Heart right ventricle (tissue), 16 donors: ENCODE measurements at regions not wholly inside any gene's neighbourhood (a gene's known extent, or its start where the extent isn't known, plus 50 kb on each side); places are given as distances from the start of the nearest gene placed in this dataset.
"Not testable (repeated sequence)": the region's sequence is repeated elsewhere in the genome, so short reads cannot be mapped to it uniquely, and the experiment has no call there.

ENCODE experiments used
- ATAC-seq, 8 donors: fragments of 200-7000 bp; cut with Tn5 transposase; one replicate each; pipeline ENCODE4 v1.9.1; 2020; ENCODE audit warnings: mild to moderate bottlenecking in 8 of 8, moderate library complexity in 8 of 8, moderate number of reproducible peaks in 1 of 8
- DNase-seq, 2 donors: peaks; one replicate each; pipeline ENCODE4 v3.0.0-alpha.2; 2020
- H3K27ac ChIP-seq, 10 donors: fragments of 200-600 bp; sonication (generic) in 2 of 10; one replicate each; pipeline versions ENCODE4 v1.5.0 to v1.8.0; 2020 to 2022; ENCODE audit warnings: mild to moderate bottlenecking in 3 of 10
- H3K27me3 ChIP-seq, 7 donors: fragments of 200-600 bp; one replicate each; pipeline ENCODE4 v1.8.0; 2021 to 2022; ENCODE audit warnings: mild to moderate bottlenecking in 2 of 7
- H3K36me3 ChIP-seq, 9 donors: fragments of 200-600 bp; sonication (generic) in 1 of 9; one replicate each; pipeline versions ENCODE4 v1.5.0 to v1.8.0; 2020 to 2022; ENCODE audit warnings: mild to moderate bottlenecking in 2 of 9
- H3K4me1 ChIP-seq, 9 donors: fragments of 200-600 bp; sonication (generic) in 1 of 9; one replicate each; pipeline versions ENCODE4 v1.5.0 to v1.8.0; 2020 to 2022; ENCODE audit warnings: mild to moderate bottlenecking in 4 of 9
- H3K4me3 ChIP-seq, 10 donors: fragments of 200-600 bp; sonication (generic) in 2 of 10; one replicate each; pipeline versions ENCODE4 v1.5.0 to v1.8.0; 2020 to 2022; ENCODE audit warnings: mild to moderate bottlenecking in 7 of 10, moderate library complexity in 2 of 10
- H3K9me3 ChIP-seq, 11 donors: fragments of 200-600 bp in 10 of 11; sonication (generic) in 2 of 11; one replicate each; pipeline versions ENCODE4 v1.5.0 to v1.8.0; 2013 to 2022; ENCODE audit warnings: mild to moderate bottlenecking in 2 of 11, control low read depth in 1 of 11, moderate library complexity in 1 of 11
- CTCF ChIP-seq, 9 donors: fragments of 200-600 bp; sonication (generic) in 2 of 9; IDR thresholded peaks; one replicate each; pipeline versions ENCODE4 v1.5.0 to v1.8.0; 2021 to 2022; ENCODE audit warnings: antibody characterized with exemption in 9 of 9, mild to moderate bottlenecking in 5 of 9, moderate library complexity in 1 of 9
- WGBS, 2 donors: extraction: QIAGEN DNeasy Blood & Tissue Kit; methylation state at CpG; one replicate each; pipeline ENCODE4 v1.1.7; 2013; ENCODE audit warnings: inconsistent platforms in 1 of 2; 5-methylcytosine and 5-hydroxymethylcytosine counted together
- intact Hi-C, 10 donors: fragments of 100-400 bp; cut with DNase I; formaldehyde crosslinking; loops; one replicate each; pipeline versions ENCODE4 v1.11.1 to v1.14.2; 2022
- donor health status: Arrhythmogenic right ventricular cardiomyopathy.
- donor health status: ischemic (EF 13 %, LVEDD 7.1; RV severe dilation, severe dysfunction).
- donor health status: healthy with polysubstance abuse.
- donor health status: DM: no; HTN: yes; CAD: no.
- donor health status: DM: no; HTN: no; CAD: no.
- donor health status: ischemic (EF 25% LVEDD 6.9; RV normal size, moderate dysfunction).
- donor health status: ischemic (EF 25% LVEDD 5.7; RV mildly dilated, moderate dysfunction).
- donor health status: healthy.
- donor health status: DM: yes; HTN: yes; CAD: no.
- donor health status: Ischemic cardiomyopathy.
- donor health status: ischemic (EF 35%, LVEDD 5.7; RV mildly dilated, moderate dysfunction).
- donor health status: nonischemic (EF 11% LVEDD 7.7; RV severe dilation, severe dysfunction).
- donor health status: DM: yes; HTN: yes; CAD: no.
- donor health status: PGD.
- donor health status: ischemic (EF 29% LVEDD 5.4; RV normal size, mild dysfunction).
- donor health status: nonischemic (EF 23%, LVEDD 6.1; RV moderate dilation, normal function).

- 95 to 98% methylated on average over 3 of the region's 3 CpGs for whole genome bisulfite sequencing, 2 donors
- DNase-seq, result no peak
- Histone ChIP-seq H3K27me3 (no peaks in the 10 kb centered on the region), H3K9me3 (no peaks in the 10 kb centered on the region), H3K27ac (no peak overlapping the region), H3K4me1 (peaks cover 9 to 46% (median 41%) of the 10 kb centered on the region in 9 donors), H3K36me3 (no peaks in the 10 kb centered on the region), H3K4me3 (no peak overlapping the region)
- no peak for ATAC-seq
- intact Hi-C loops, result loop anchor here in 1 of 10 donors (10.0 kb wide), 1 partner anchor 104 kb away; no protein-coding TSS in a partner anchor
- TF ChIP-seq CTCF (IDR thresholded peaks at IDR 0.05), result no peak
These were observed 164.0 kb upstream of the ZNF608 start for GRCh38 chr5:124910354-124911016.

- Histone ChIP-seq H3K27ac (no peak overlapping the region), H3K36me3 (no peaks in the 10 kb centered on the region), H3K9me3 (no peaks in the 10 kb centered on the region), H3K4me3 (no peak overlapping the region), H3K4me1 (peaks cover 3 to 23% (median 21%) of the 10 kb centered on the region in 9 donors), H3K27me3 (no peaks in the 10 kb centered on the region)
- intact Hi-C loops, result loop anchor here in 1 of 10 donors (10.0 kb wide), 1 partner anchor 102 kb away; no protein-coding TSS in a partner anchor
- TF ChIP-seq CTCF (IDR thresholded peaks at IDR 0.05), result peak in 2 of 9 donors; percentile 10 to 18
- 91 to 95% methylated on average over 20 of the region's 20 CpGs for WGBS, 2 donors
- DNase-seq (peak; percentile 9 to 38), ATAC-seq (peak; percentile 52 to 94 (median 78))
These were observed 166.3 kb upstream of the ZNF608 start for GRCh38 chr5:124912638-124913328.

- intact Hi-C loops, result loop anchor here in 1 of 10 donors (10.0 kb wide), 1 partner anchor 102 kb away; no protein-coding TSS in a partner anchor
- no peak overlapping the region for H3K27ac ChIP-seq
- H3K36me3 ChIP-seq, result no peaks in the 10 kb centered on the region
- H3K4me3 ChIP-seq, result no peak overlapping the region
- DNase-seq, result no peak
- WGBS, 2 donors, result 71 to 90% methylated on average over 2 of the region's 2 CpGs
- ATAC-seq, result peak in 1 of 8 donors; percentile 23
- no peak for TF ChIP-seq CTCF (IDR thresholded peaks at IDR 0.05)
- H3K9me3 ChIP-seq, result no peaks in the 10 kb centered on the region
- no peaks in the 10 kb centered on the region for H3K27me3 ChIP-seq
- peaks cover 3 to 18% (median 16%) of the 10 kb centered on the region in 9 donors for H3K4me1 ChIP-seq
These were observed 166.9 kb upstream of the ZNF608 start for GRCh38 chr5:124913329-124913653.

- intact Hi-C loops, result loop anchor here in 1 of 10 donors (10.0 kb wide), 1 partner anchor 98 kb away; no protein-coding TSS in a partner anchor
- DNase-seq, result not testable (repeated sequence)
- 64 to 71% methylated on average over 5 of the region's 5 CpGs for WGBS, 2 donors
These were observed 169.9 kb upstream of the ZNF608 start for GRCh38 chr5:124916313-124916712.

More at GRCh38 chr5:124916313-124916712, 169.9 kb upstream of the ZNF608 start:
- ATAC-seq, H3K27me3 ChIP-seq, H3K27ac ChIP-seq, H3K9me3 ChIP-seq, H3K4me3 ChIP-seq, H3K36me3 ChIP-seq: not testable (repeated sequence)
- peaks cover 0 to 14% (median 0%) of the 10 kb centered on the region in 9 donors for H3K4me1 ChIP-seq
